Testis (tissue), 2 donors: ENCODE measurements at regions not wholly inside any gene's neighbourhood (a gene's known extent, or its start where the extent isn't known, plus 50 kb on each side); places are given as distances from the start of the nearest gene placed in this dataset.

ENCODE experiments used
- POLR2A ChIP-seq: fragments of 450-650 bp; IDR thresholded peaks from one replicate; pipeline ENCODE4 v1.6.1; 2017; ENCODE audit warnings: antibody characterized with exemption, mild to moderate bottlenecking, moderate library complexity
- TF ChIP-seq, protein P1 (sequence below), 3 experiments: fragments of 450-650 bp in 2 of 3; fragments of 200-600 bp in 1 of 3; sonication (generic) in 1 of 3; IDR thresholded peaks; one replicate each; pipeline ENCODE4 v1.5.1; 2016 to 2019; ENCODE audit warnings: antibody characterized with exemption in 3 of 3, mild to moderate bottlenecking in 2 of 3, moderate library complexity in 1 of 3

DNA sequence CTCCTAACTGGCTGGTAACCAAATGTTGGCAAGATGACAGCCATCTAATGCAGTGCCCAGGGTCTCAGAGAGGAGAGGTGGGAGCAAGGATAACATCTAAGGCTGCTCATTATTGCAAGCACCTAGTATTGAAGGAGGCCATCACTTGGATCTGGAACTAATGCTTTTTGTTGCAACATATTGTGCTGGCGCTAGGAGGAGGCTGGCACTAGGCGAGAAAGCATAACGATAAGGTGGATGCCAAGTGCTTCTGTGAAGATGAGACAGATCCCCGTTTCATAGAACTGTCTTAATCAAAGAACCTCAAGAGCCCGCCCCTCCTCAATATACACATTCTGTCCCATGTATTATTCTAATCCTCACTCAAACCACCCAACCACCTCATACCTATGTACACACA, 774.0 kb downstream of the VRK1 start:
- TF ChIP-seq, protein P1, sequence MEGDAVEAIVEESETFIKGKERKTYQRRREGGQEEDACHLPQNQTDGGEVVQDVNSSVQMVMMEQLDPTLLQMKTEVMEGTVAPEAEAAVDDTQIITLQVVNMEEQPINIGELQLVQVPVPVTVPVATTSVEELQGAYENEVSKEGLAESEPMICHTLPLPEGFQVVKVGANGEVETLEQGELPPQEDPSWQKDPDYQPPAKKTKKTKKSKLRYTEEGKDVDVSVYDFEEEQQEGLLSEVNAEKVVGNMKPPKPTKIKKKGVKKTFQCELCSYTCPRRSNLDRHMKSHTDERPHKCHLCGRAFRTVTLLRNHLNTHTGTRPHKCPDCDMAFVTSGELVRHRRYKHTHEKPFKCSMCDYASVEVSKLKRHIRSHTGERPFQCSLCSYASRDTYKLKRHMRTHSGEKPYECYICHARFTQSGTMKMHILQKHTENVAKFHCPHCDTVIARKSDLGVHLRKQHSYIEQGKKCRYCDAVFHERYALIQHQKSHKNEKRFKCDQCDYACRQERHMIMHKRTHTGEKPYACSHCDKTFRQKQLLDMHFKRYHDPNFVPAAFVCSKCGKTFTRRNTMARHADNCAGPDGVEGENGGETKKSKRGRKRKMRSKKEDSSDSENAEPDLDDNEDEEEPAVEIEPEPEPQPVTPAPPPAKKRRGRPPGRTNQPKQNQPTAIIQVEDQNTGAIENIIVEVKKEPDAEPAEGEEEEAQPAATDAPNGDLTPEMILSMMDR (IDR thresholded peaks at IDR 0.05) = no peak
- no peak for TF ChIP-seq POLR2A
